G401 (cell line): ENCODE measurements at regions not wholly inside any gene's neighbourhood (a gene's known extent, or its start where the extent isn't known, plus 50 kb on each side); places are given as distances from the start of the nearest gene placed in this dataset.

Source experiments
- DNase-seq: peaks from one replicate; pipeline ENCODE4 v3.0.0-alpha.2; 2015; ENCODE audit warnings: low spot score
- in situ Hi-C: cut with HindIII; loops from 2 replicates; pipeline ENCODE4 v1.10.0; 2016; ENCODE audit warnings: low sequenced_read_pairs, mixed read lengths

- DNase-seq: no peak
- in situ Hi-C loops: loop anchor here (25.0 kb wide), 1 partner anchor 272 kb away; no protein-coding TSS in a partner anchor
Measured at GRCh38 chr15:31483986-31484951, 157.6 kb downstream of the KLF13 start.

- in situ Hi-C loops: loop anchor here (25.0 kb wide), 1 partner anchor 273 kb away; no protein-coding TSS in a partner anchor
Measured at GRCh38 chr15:31484986-31485385, 158.4 kb downstream of the KLF13 start.

GRCh38 chr15:31485431-31485830 is 158.8 kb downstream of the KLF13 start:
- in situ Hi-C loops: loop anchor here (25.0 kb wide), 1 partner anchor 273 kb away; no protein-coding TSS in a partner anchor
- DNase-seq: no peak

More at GRCh38 chr15:31484986-31485385, 158.4 kb downstream of the KLF13 start:
- DNase-seq: peak; percentile 6

GRCh38 chr15:31485911-31486461 is 159.4 kb downstream of the KLF13 start:
- in situ Hi-C loops: loop anchor here (25.0 kb wide), 1 partner anchor 274 kb away; no protein-coding TSS in a partner anchor
- peak; percentile 33 for DNase-seq

GRCh38 chr15:31486506-31486905 is 159.9 kb downstream of the KLF13 start:
- in situ Hi-C loops: loop anchor here (25.0 kb wide), 1 partner anchor 274 kb away; no protein-coding TSS in a partner anchor
- DNase-seq: no peak

GRCh38 chr15:31486906-31487695 is 160.5 kb downstream of the KLF13 start:
- in situ Hi-C loops: loop anchor here (25.0 kb wide), 1 partner anchor 275 kb away; no protein-coding TSS in a partner anchor
- peak; percentile 22 for DNase-seq

- in situ Hi-C loops: loop anchor here (25.0 kb wide), 1 partner anchor 276 kb away; no protein-coding TSS in a partner anchor
- DNase-seq: peak; percentile 44
Measured at GRCh38 chr15:31487811-31488436, 161.3 kb downstream of the KLF13 start.

- peak; percentile 93 for DNase-seq
- in situ Hi-C loops: loop anchor here (25.0 kb wide), 1 partner anchor 276 kb away; no protein-coding TSS in a partner anchor
Measured at GRCh38 chr15:31488437-31489204, 162.0 kb downstream of the KLF13 start.

- no peak for DNase-seq
- in situ Hi-C loops: loop anchor here (25.0 kb wide), 1 partner anchor 277 kb away; no protein-coding TSS in a partner anchor
Measured at GRCh38 chr15:31489281-31489680, 162.6 kb downstream of the KLF13 start.

GRCh38 chr15:31489801-31490646 is 163.4 kb downstream of the KLF13 start:
- peak; percentile 85 for DNase-seq
- in situ Hi-C loops: loop anchor here (25.0 kb wide), 1 partner anchor 278 kb away; no protein-coding TSS in a partner anchor

- in situ Hi-C loops: loop anchor here (25.0 kb wide), 1 partner anchor 282 kb away; no protein-coding TSS in a partner anchor
- DNase-seq: no peak
Measured at GRCh38 chr15:31494786-31495185, 168.2 kb downstream of the KLF13 start.

- in situ Hi-C loops: loop anchor here (25.0 kb wide), 1 partner anchor 283 kb away; no protein-coding TSS in a partner anchor
- no peak for DNase-seq
Measured at GRCh38 chr15:31495281-31495680, 168.6 kb downstream of the KLF13 start.

GRCh38 chr15:31497838-31498237 is 171.2 kb downstream of the KLF13 start:
- in situ Hi-C loops: loop anchor here (25.0 kb wide), 1 partner anchor 286 kb away; no protein-coding TSS in a partner anchor
- no peak for DNase-seq

- in situ Hi-C loops: loop anchor here (25.0 kb wide), 1 partner anchor 286 kb away; no protein-coding TSS in a partner anchor
- no peak for DNase-seq
Measured at GRCh38 chr15:31498329-31498728, 171.7 kb downstream of the KLF13 start.

- in situ Hi-C loops: loop anchor here (25.0 kb wide), 1 partner anchor 286 kb away; no protein-coding TSS in a partner anchor
- DNase-seq: no peak
Measured at GRCh38 chr15:31498756-31499155, 172.1 kb downstream of the KLF13 start.

- in situ Hi-C loops: loop anchor here (25.0 kb wide), 1 partner anchor 287 kb away; no protein-coding TSS in a partner anchor
- DNase-seq: no peak
Measured at GRCh38 chr15:31499236-31499952, 172.8 kb downstream of the KLF13 start.
